ENCODE measurements at regions not wholly inside any gene's neighbourhood (a gene's known extent, or its start where the extent isn't known, plus 50 kb on each side); places are given as distances from the start of the nearest gene placed in this dataset.

DNA sequence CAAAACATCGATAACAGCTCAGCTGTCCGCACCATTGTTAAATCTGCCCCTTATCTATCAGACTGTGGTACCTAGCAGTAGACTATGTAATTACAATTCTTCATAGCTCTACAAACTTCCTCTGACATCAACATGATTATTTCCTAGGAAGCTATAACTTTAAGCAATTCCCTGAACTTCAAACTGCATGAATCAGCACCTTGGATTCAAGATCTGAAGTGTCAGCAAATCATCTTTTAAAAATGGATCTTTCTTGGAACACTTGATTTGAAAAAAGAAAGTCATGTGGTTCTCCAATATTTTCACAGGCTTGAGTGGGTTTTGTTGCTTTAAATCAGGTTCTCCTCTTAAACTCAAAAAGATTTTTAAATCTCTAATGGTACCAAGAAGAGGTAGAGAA lies 680.7 kb upstream of the LMCD1 start:
- TF ChIP-seq, protein P1, sequence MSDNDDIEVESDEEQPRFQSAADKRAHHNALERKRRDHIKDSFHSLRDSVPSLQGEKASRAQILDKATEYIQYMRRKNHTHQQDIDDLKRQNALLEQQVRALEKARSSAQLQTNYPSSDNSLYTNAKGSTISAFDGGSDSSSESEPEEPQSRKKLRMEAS (IDR thresholded peaks at IDR 0.05; ENCODE audit: insufficient read depth, insufficient read length): no peak
- TF ChIP-seq FOS (IDR thresholded peaks at IDR 0.05; ENCODE audit: borderline replicate concordance, insufficient read depth, low read length): no peak
- TF ChIP-seq MYC (IDR thresholded peaks at IDR 0.05; ENCODE audit: low read depth, low read length): no peak
- no peak for TF ChIP-seq JUN (IDR thresholded peaks at IDR 0.05; ENCODE audit: borderline replicate concordance, insufficient read depth, insufficient read length, low read depth)
- TF ChIP-seq POLR2A (IDR thresholded peaks at IDR 0.05; ENCODE audit: low read depth, low read length): no peak
- no peak for TF ChIP-seq EZH2 (IDR thresholded peaks at IDR 0.05; ENCODE audit: borderline replicate concordance, low read depth, low read length, severe bottlenecking)
- TF ChIP-seq GATA2 (IDR thresholded peaks at IDR 0.05; ENCODE audit: insufficient read depth, insufficient read length, low read depth, low read length): no peak
- TF ChIP-seq, protein P2, sequence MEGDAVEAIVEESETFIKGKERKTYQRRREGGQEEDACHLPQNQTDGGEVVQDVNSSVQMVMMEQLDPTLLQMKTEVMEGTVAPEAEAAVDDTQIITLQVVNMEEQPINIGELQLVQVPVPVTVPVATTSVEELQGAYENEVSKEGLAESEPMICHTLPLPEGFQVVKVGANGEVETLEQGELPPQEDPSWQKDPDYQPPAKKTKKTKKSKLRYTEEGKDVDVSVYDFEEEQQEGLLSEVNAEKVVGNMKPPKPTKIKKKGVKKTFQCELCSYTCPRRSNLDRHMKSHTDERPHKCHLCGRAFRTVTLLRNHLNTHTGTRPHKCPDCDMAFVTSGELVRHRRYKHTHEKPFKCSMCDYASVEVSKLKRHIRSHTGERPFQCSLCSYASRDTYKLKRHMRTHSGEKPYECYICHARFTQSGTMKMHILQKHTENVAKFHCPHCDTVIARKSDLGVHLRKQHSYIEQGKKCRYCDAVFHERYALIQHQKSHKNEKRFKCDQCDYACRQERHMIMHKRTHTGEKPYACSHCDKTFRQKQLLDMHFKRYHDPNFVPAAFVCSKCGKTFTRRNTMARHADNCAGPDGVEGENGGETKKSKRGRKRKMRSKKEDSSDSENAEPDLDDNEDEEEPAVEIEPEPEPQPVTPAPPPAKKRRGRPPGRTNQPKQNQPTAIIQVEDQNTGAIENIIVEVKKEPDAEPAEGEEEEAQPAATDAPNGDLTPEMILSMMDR (IDR thresholded peaks at IDR 0.05; ENCODE audit: extremely low read depth in 1 of 2, insufficient read depth in 1 of 2, low read depth in 1 of 2, low read length in 2 of 2): no peak
- no peak for TF ChIP-seq POLR2AphosphoS5 (IDR thresholded peaks at IDR 0.05; ENCODE audit: insufficient read depth, low read depth, low read length)
- Histone ChIP-seq H3K27me3 (ENCODE audit: control insufficient read depth in 2 of 2, insufficient read depth in 2 of 2, low read length in 2 of 2) (no peaks in the 10 kb centered on the region), H3K9me3 (replicated peaks; ENCODE audit: control insufficient read depth, insufficient read depth, low read length) (no peaks in the 10 kb centered on the region), H3K9ac (replicated peaks; ENCODE audit: extremely low read depth, insufficient read depth, low read length) (no peak overlapping the region), H3K4me1 (ENCODE audit: control insufficient read depth, extremely low read depth, insufficient read depth, low read length) (no peaks in the 10 kb centered on the region), H4K20me1 (replicated peaks; ENCODE audit: control insufficient read depth, extremely low read depth, insufficient read depth, low read length) (no peaks in the 10 kb centered on the region), H2AFZ (ENCODE audit: low read depth, low read length) (no peak overlapping the region), H3K4me3 (replicated peaks in 1 of 3; ENCODE audit: insufficient read depth in 1 of 3, low read depth in 1 of 3, low read length in 3 of 3) (no peak overlapping the region), H3K4me2 (ENCODE audit: insufficient read depth, low read length) (no peak overlapping the region), H3K27ac (ENCODE audit: insufficient read depth, low read depth, low read length) (no peak overlapping the region), H3K9me1 (replicated peaks; ENCODE audit: control insufficient read depth, extremely low read depth, insufficient read depth, low read length) (no peaks in the 10 kb centered on the region), H3K36me3 (ENCODE audit: control insufficient read depth in 2 of 2, extremely low read depth in 1 of 2, insufficient read depth in 2 of 2, low read length in 2 of 2) (no peaks in the 10 kb centered on the region), H3K79me2 (ENCODE audit: control insufficient read depth, insufficient read depth, low read length) (no peaks in the 10 kb centered on the region)
- no TSS peak for BruUV-seq (replicated peaks)
- FAIRE-seq (peak; percentile 44), DNase-seq (ENCODE audit: low read depth, low spot score) (no peak)
- dilution Hi-C loops (cut with MboI; ENCODE audit: extremely low pct_ligation_motif_present, low sequenced_read_pairs) (no loop called here), intact Hi-C loops (cut with micrococcal nuclease) (no loop called here)
- ChIA-PET CTCF (interaction anchor here (1.3 to 2.1 kb wide), 3 partner anchors 9 to 21 kb away, joined by 4 to 10 read pairs (median 5); no protein-coding TSS in a partner anchor), POLR2A (no interaction called here)

Measured in endothelial cell of umbilical vein (primary cell).